ENCODE measurements at regions not wholly inside any gene's neighbourhood (a gene's known extent, or its start where the extent isn't known, plus 50 kb on each side); places are given as distances from the start of the nearest gene placed in this dataset.

- no peak for DNase-seq
Measured at GRCh38 chr20:39225978-39226377, 263.8 kb downstream of the DHX35 start.

GRCh38 chr20:39225536-39225935 lies 263.4 kb downstream of the DHX35 start:
- DNase-seq: no peak

GRCh38 chr20:39222101-39222500 lies 260.0 kb downstream of the DHX35 start:
- DNase-seq: no peak

GRCh38 chr20:39216195-39216594 lies 254.1 kb downstream of the DHX35 start:
- DNase-seq: no peak

- no peak for DNase-seq
Measured at GRCh38 chr20:39214828-39215227, 252.7 kb downstream of the DHX35 start.

- no peak for DNase-seq
Measured at GRCh38 chr20:39213476-39214145, 251.5 kb downstream of the DHX35 start.

- no peak for DNase-seq
Measured at GRCh38 chr20:39211060-39211748, 249.1 kb downstream of the DHX35 start.

- no peak for DNase-seq
Measured at GRCh38 chr20:39210341-39211036, 248.3 kb downstream of the DHX35 start.

GRCh38 chr20:39206899-39207564 lies 244.9 kb downstream of the DHX35 start:
- DNase-seq: no peak

GRCh38 chr20:39195582-39196021 lies 233.5 kb downstream of the DHX35 start:
- no peak for DNase-seq

- no peak for DNase-seq
Measured at GRCh38 chr20:39190666-39191570, 228.8 kb downstream of the DHX35 start.

- DNase-seq: no peak
Measured at GRCh38 chr20:39188266-39188765, 226.2 kb downstream of the DHX35 start.

- DNase-seq: no peak
Measured at GRCh38 chr20:39181490-39181889, 219.3 kb downstream of the DHX35 start.

- no peak for DNase-seq
Measured at GRCh38 chr20:39176457-39176856, 214.3 kb downstream of the DHX35 start.

- no peak for DNase-seq
Measured at GRCh38 chr20:39170896-39171463, 208.8 kb downstream of the DHX35 start.

GRCh38 chr20:39165099-39165498 lies 203.0 kb downstream of the DHX35 start:
- DNase-seq: no peak

GRCh38 chr20:39164642-39165041 lies 202.5 kb downstream of the DHX35 start:
- no peak for DNase-seq

- DNase-seq: no peak
Measured at GRCh38 chr20:39163993-39164392, 201.8 kb downstream of the DHX35 start.

GRCh38 chr20:39161900-39162299 lies 199.8 kb downstream of the DHX35 start:
- DNase-seq: no peak

- DNase-seq: no peak
Measured at GRCh38 chr20:39155971-39156370, 193.8 kb downstream of the DHX35 start.

- DNase-seq: no peak
Measured at GRCh38 chr20:39152742-39153141, 190.6 kb downstream of the DHX35 start.

- DNase-seq: no peak
Measured at GRCh38 chr20:39152126-39152525, 190.0 kb downstream of the DHX35 start.
